ENCODE measurements at regions not wholly inside any gene's neighbourhood (a gene's known extent, or its start where the extent isn't known, plus 50 kb on each side); places are given as distances from the start of the nearest gene placed in this dataset.
"Not testable (repeated sequence)": the region's sequence is repeated elsewhere in the genome, so short reads cannot be mapped to it uniquely, and the experiment has no call there.

- no peak overlapping the region for H3K4me3 Mint-ChIP-seq
- no peaks in the 10 kb centered on the region for H3K9me3 Mint-ChIP-seq
- H3K27me3 Mint-ChIP-seq = peaks cover 8 to 21% of the 10 kb centered on the region in 2 donors
- ATAC-seq (no peak), DNase-seq (ENCODE audit: low spot score) (no peak)
- peaks cover 4 to 5% of the 10 kb centered on the region in 2 donors for H3K4me1 Mint-ChIP-seq (ENCODE audit: low read depth in 2 of 2)
- no peaks in the 10 kb centered on the region for H3K36me3 Mint-ChIP-seq
- H3K27ac Mint-ChIP-seq = no peak overlapping the region
Observed at GRCh38 chr19:28687296-28687695, 525.7 kb downstream of the UQCRFS1 start.

GRCh38 chr19:28686756-28687155 is 526.2 kb downstream of the UQCRFS1 start:
- no peak overlapping the region for H3K27ac Mint-ChIP-seq
- no peak overlapping the region for H3K4me3 Mint-ChIP-seq
- H3K9me3 Mint-ChIP-seq = no peaks in the 10 kb centered on the region
- no peak for DNase-seq (ENCODE audit: low spot score)
- no peak for ATAC-seq
- H3K27me3 Mint-ChIP-seq = peaks cover 8 to 20% of the 10 kb centered on the region in 2 donors
- H3K4me1 Mint-ChIP-seq (ENCODE audit: low read depth in 2 of 2) = peaks cover 4 to 5% of the 10 kb centered on the region in 2 donors
- no peaks in the 10 kb centered on the region for H3K36me3 Mint-ChIP-seq

GRCh38 chr19:28685802-28686201 is 527.1 kb downstream of the UQCRFS1 start:
- Mint-ChIP-seq H3K9me3 (no peaks in the 10 kb centered on the region), H3K27ac (no peak overlapping the region), H3K36me3 (no peaks in the 10 kb centered on the region), H3K4me1 (ENCODE audit: low read depth in 2 of 2) (peaks cover 4 to 5% of the 10 kb centered on the region in 2 donors), H3K27me3 (peaks cover 8 to 13% of the 10 kb centered on the region in 2 donors), H3K4me3 (no peak overlapping the region)
- no peak for DNase-seq (ENCODE audit: low spot score)
- no peak for ATAC-seq

- not testable (repeated sequence) for H3K27ac Mint-ChIP-seq, H3K36me3 Mint-ChIP-seq
- H3K27me3 Mint-ChIP-seq = peaks cover 8 to 12% of the 10 kb centered on the region in 2 donors
Observed at GRCh38 chr19:28685077-28685476, 527.9 kb downstream of the UQCRFS1 start.

GRCh38 chr19:28680111-28680510 is 532.8 kb downstream of the UQCRFS1 start:
- no peaks in the 10 kb centered on the region for H3K9me3 Mint-ChIP-seq
- H3K4me3 Mint-ChIP-seq = no peak overlapping the region
- DNase-seq (ENCODE audit: low spot score) (no peak), ATAC-seq (no peak)
- no peak overlapping the region for H3K27ac Mint-ChIP-seq
- no peaks in the 10 kb centered on the region for H3K4me1 Mint-ChIP-seq (ENCODE audit: low read depth in 2 of 2)
- H3K36me3 Mint-ChIP-seq = no peaks in the 10 kb centered on the region
- H3K27me3 Mint-ChIP-seq = peaks cover 0 to 7% of the 10 kb centered on the region in 2 donors

More at GRCh38 chr19:28685077-28685476, 527.9 kb downstream of the UQCRFS1 start:
- not testable (repeated sequence) for ATAC-seq; H3K4me1 Mint-ChIP-seq (ENCODE audit: low read depth in 2 of 2); DNase-seq (ENCODE audit: low spot score); H3K4me3 Mint-ChIP-seq; H3K9me3 Mint-ChIP-seq

- H3K27me3 Mint-ChIP-seq = peaks cover 13 to 18% of the 10 kb centered on the region in 2 donors
- DNase-seq (ENCODE audit: low spot score) (no peak), ATAC-seq (no peak)
- H3K36me3 Mint-ChIP-seq = peaks cover 40% of the 10 kb centered on the region
- peaks cover 25% of the 10 kb centered on the region for H3K9me3 Mint-ChIP-seq
- H3K4me3 Mint-ChIP-seq = no peak overlapping the region
- H3K27ac Mint-ChIP-seq = no peak overlapping the region
- H3K4me1 Mint-ChIP-seq (ENCODE audit: low read depth in 2 of 2) = no peaks in the 10 kb centered on the region
Observed at GRCh38 chr19:28670836-28671235, 542.1 kb downstream of the UQCRFS1 start.

- no peak overlapping the region for H3K4me3 Mint-ChIP-seq
- H3K36me3 Mint-ChIP-seq = peaks cover 41% of the 10 kb centered on the region
Observed at GRCh38 chr19:28669804-28670203, 543.1 kb downstream of the UQCRFS1 start.

GRCh38 chr19:28667348-28667977 is 545.5 kb downstream of the UQCRFS1 start:
- Mint-ChIP-seq H3K4me1 (ENCODE audit: low read depth in 2 of 2) (no peaks in the 10 kb centered on the region), H3K27me3 (peaks cover 17 to 20% of the 10 kb centered on the region in 2 donors), H3K36me3 (peaks cover 33% of the 10 kb centered on the region), H3K4me3 (no peak overlapping the region), H3K27ac (no peak overlapping the region), H3K9me3 (peaks cover 16% of the 10 kb centered on the region)
- DNase-seq (ENCODE audit: low spot score) (no peak), ATAC-seq (no peak)

More at GRCh38 chr19:28669804-28670203, 543.1 kb downstream of the UQCRFS1 start:
- DNase-seq (ENCODE audit: low spot score) = no peak
- peaks cover 28% of the 10 kb centered on the region for H3K9me3 Mint-ChIP-seq
- H3K27me3 Mint-ChIP-seq = peaks cover 14 to 23% of the 10 kb centered on the region in 2 donors
- H3K4me1 Mint-ChIP-seq (ENCODE audit: low read depth in 2 of 2) = no peaks in the 10 kb centered on the region
- ATAC-seq = no peak
- H3K27ac Mint-ChIP-seq = no peak overlapping the region

- ATAC-seq (no peak), DNase-seq (ENCODE audit: low spot score) (no peak)
- H3K36me3 Mint-ChIP-seq = peaks cover 30% of the 10 kb centered on the region
- peaks cover 17 to 20% of the 10 kb centered on the region in 2 donors for H3K27me3 Mint-ChIP-seq
- H3K4me3 Mint-ChIP-seq = no peak overlapping the region
- no peak overlapping the region for H3K27ac Mint-ChIP-seq
- peaks cover 15% of the 10 kb centered on the region for H3K9me3 Mint-ChIP-seq
- no peaks in the 10 kb centered on the region for H3K4me1 Mint-ChIP-seq (ENCODE audit: low read depth in 2 of 2)
Observed at GRCh38 chr19:28665748-28666147, 547.2 kb downstream of the UQCRFS1 start.

GRCh38 chr19:28656644-28657043 is 556.3 kb downstream of the UQCRFS1 start:
- no peak overlapping the region for H3K27ac Mint-ChIP-seq
- H3K4me1 Mint-ChIP-seq (ENCODE audit: low read depth in 2 of 2) = no peaks in the 10 kb centered on the region
- peaks cover 4% of the 10 kb centered on the region for H3K9me3 Mint-ChIP-seq
- peaks cover 7 to 17% of the 10 kb centered on the region in 2 donors for H3K27me3 Mint-ChIP-seq
- no peak for ATAC-seq
- peaks cover 10% of the 10 kb centered on the region for H3K36me3 Mint-ChIP-seq
- DNase-seq (ENCODE audit: low spot score) = no peak
- H3K4me3 Mint-ChIP-seq = no peak overlapping the region

GRCh38 chr19:28655054-28655453 is 557.9 kb downstream of the UQCRFS1 start:
- no peak overlapping the region for H3K27ac Mint-ChIP-seq
- ATAC-seq (no peak), DNase-seq (ENCODE audit: low spot score) (no peak)
- H3K9me3 Mint-ChIP-seq = peaks cover 4% of the 10 kb centered on the region
- no peaks in the 10 kb centered on the region for H3K4me1 Mint-ChIP-seq (ENCODE audit: low read depth in 2 of 2)
- H3K36me3 Mint-ChIP-seq = peaks cover 10% of the 10 kb centered on the region
- H3K27me3 Mint-ChIP-seq = peaks cover 7 to 25% of the 10 kb centered on the region in 2 donors
- no peak overlapping the region for H3K4me3 Mint-ChIP-seq

- Mint-ChIP-seq H3K4me1 (ENCODE audit: low read depth in 2 of 2) (no peaks in the 10 kb centered on the region), H3K9me3 (no peaks in the 10 kb centered on the region), H3K36me3 (no peaks in the 10 kb centered on the region), H3K27me3 (peaks cover 7 to 23% of the 10 kb centered on the region in 2 donors), H3K4me3 (no peak overlapping the region), H3K27ac (no peak overlapping the region)
- no peak for DNase-seq (ENCODE audit: low spot score)
- ATAC-seq = no peak
Observed at GRCh38 chr19:28652765-28653164, 560.2 kb downstream of the UQCRFS1 start.

GRCh38 chr19:28646629-28647028 is 566.3 kb downstream of the UQCRFS1 start:
- Mint-ChIP-seq H3K4me3 (no peak overlapping the region), H3K27ac (no peak overlapping the region), H3K36me3 (no peaks in the 10 kb centered on the region), H3K9me3 (no peaks in the 10 kb centered on the region), H3K27me3 (peaks cover 6 to 23% of the 10 kb centered on the region in 2 donors), H3K4me1 (ENCODE audit: low read depth in 2 of 2) (peaks cover 0 to 3% of the 10 kb centered on the region in 2 donors)
- no peak for ATAC-seq
- DNase-seq (ENCODE audit: low spot score) = no peak

GRCh38 chr19:28644169-28644775 is 568.7 kb downstream of the UQCRFS1 start:
- Mint-ChIP-seq H3K27me3 (peaks cover 6 to 13% of the 10 kb centered on the region in 2 donors), H3K4me1 (ENCODE audit: low read depth in 2 of 2) (peaks cover 0 to 3% of the 10 kb centered on the region in 2 donors), H3K9me3 (no peaks in the 10 kb centered on the region), H3K36me3 (no peaks in the 10 kb centered on the region), H3K27ac (no peak overlapping the region), H3K4me3 (no peak overlapping the region)
- DNase-seq (ENCODE audit: low spot score) (no peak), ATAC-seq (no peak)
